Loucy (cell line): ENCODE measurements at regions not wholly inside any gene's neighbourhood (a gene's known extent, or its start where the extent isn't known, plus 50 kb on each side); places are given as distances from the start of the nearest gene placed in this dataset.

Experiments
- EZH2phosphoT487 ChIP-seq: fragments of 200-600 bp; IDR thresholded peaks from 2 replicates; pipeline ENCODE4 v1.6.1; 2018; ENCODE audit warnings: antibody characterized with exemption, mild to moderate bottlenecking, moderate library complexity, borderline replicate concordance
- TF ChIP-seq, protein P1 (sequence below): fragments of 200-600 bp; sonication (generic); conservative IDR thresholded peaks from 2 replicates; pipeline ENCODE4 v1.5.1; 2014; ENCODE audit warnings: mild to moderate bottlenecking, antibody characterized with exemption, low read length

DNA sequence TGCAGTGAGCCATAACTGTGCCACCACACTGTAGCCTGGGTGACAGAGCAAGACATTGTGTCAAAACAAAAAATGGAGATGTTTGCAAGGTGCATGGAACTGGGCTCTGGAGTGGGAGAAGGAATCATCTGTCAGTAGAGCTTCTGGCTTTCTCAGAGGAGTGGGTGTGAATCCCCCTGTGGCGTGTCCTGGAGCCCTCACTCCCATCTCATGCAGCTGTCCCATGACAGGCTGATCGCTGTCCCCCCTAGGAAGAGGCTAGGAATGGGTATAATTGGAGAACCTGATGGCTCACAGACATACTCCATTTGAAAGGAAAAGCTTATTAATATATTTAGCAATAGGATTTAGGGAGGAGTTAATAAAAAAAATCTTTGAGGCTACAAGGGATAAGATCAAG is 125.8 kb upstream of the EPB41L3 start:
- TF ChIP-seq, protein P1, sequence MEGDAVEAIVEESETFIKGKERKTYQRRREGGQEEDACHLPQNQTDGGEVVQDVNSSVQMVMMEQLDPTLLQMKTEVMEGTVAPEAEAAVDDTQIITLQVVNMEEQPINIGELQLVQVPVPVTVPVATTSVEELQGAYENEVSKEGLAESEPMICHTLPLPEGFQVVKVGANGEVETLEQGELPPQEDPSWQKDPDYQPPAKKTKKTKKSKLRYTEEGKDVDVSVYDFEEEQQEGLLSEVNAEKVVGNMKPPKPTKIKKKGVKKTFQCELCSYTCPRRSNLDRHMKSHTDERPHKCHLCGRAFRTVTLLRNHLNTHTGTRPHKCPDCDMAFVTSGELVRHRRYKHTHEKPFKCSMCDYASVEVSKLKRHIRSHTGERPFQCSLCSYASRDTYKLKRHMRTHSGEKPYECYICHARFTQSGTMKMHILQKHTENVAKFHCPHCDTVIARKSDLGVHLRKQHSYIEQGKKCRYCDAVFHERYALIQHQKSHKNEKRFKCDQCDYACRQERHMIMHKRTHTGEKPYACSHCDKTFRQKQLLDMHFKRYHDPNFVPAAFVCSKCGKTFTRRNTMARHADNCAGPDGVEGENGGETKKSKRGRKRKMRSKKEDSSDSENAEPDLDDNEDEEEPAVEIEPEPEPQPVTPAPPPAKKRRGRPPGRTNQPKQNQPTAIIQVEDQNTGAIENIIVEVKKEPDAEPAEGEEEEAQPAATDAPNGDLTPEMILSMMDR = no peak
- TF ChIP-seq EZH2phosphoT487 = no peak
